Right ventricle myocardium inferior (tissue), 1 donor: ENCODE measurements at regions not wholly inside any gene's neighbourhood (a gene's known extent, or its start where the extent isn't known, plus 50 kb on each side); places are given as distances from the start of the nearest gene placed in this dataset.

Experiments
- ATAC-seq: fragments of 200-7000 bp; cut with Tn5 transposase; one replicate; pipeline ENCODE4 v1.9.1; 2020; ENCODE audit warnings: mild to moderate bottlenecking, moderate library complexity
- DNase-seq: peaks from one replicate; pipeline ENCODE4 v3.0.0; 2021; ENCODE audit errors: missing footprints
- intact Hi-C: fragments of 100-400 bp; cut with DNase I; formaldehyde crosslinking; loops from one replicate; pipeline ENCODE4 v1.11.0; 2022
- donor health status: DM: no; HTN: yes; CAD: no; lungs with severe emphysema.

DNA sequence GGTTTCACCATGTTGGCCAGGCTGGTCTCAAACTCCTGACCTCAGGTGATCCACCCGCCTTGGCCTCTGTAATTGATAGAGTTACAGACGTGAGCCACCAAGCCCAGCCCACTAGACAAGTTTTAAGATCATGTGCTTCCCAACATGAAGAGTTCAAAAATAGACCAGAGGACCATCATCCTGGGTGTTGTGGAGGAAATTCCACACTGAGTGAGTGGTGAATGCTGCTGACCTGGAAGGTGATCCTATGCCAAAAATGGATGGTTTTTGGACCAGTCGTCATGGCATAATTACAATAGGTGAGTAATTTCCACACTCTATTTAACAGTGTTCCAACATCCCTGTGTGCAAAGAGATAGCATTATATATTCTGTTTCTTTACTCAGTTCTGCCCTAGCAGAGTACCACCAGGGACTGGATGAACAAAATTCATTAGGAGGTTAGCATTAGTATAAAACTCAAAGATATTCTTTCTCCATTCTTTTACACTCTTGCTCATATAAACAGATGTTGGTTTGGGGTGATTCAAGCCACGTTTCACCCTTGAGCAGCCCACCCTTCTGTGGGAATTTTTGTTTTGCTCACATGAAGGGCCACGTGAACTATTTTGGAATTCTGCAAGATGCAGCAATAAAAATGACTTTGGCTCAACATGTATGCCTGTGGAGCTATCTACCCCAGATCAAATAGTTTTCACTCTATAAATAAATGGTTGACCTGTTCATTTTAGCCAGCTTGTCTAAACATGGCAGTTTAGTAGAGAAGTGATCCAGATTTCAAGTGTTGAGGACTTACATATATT lies 206.2 kb upstream of the TCF21 start:
- intact Hi-C loops, result no loop called here
- no peak for ATAC-seq

GRCh38 chr6:133683308-133683580 lies 205.7 kb upstream of the TCF21 start:
- DNase-seq (no peak), ATAC-seq (no peak)
- intact Hi-C loops, result no loop called here

More for the DNA sequence above, 206.2 kb upstream of the TCF21 start:
- DNase-seq, result no peak

- intact Hi-C loops, result no loop called here
- DNase-seq, result no peak
- ATAC-seq, result no peak
These were observed 205.3 kb upstream of the TCF21 start for GRCh38 chr6:133683606-133684005.

GRCh38 chr6:133688705-133689492 lies 200.0 kb upstream of the TCF21 start:
- DNase-seq (no peak), ATAC-seq (no peak)
- intact Hi-C loops, result no loop called here

GRCh38 chr6:133689863-133690262 lies 199.1 kb upstream of the TCF21 start:
- DNase-seq (no peak), ATAC-seq (no peak)
- intact Hi-C loops, result no loop called here

GRCh38 chr6:133693565-133693964 lies 195.3 kb upstream of the TCF21 start:
- ATAC-seq, result no peak
- intact Hi-C loops, result no loop called here
- DNase-seq, result no peak

DNA sequence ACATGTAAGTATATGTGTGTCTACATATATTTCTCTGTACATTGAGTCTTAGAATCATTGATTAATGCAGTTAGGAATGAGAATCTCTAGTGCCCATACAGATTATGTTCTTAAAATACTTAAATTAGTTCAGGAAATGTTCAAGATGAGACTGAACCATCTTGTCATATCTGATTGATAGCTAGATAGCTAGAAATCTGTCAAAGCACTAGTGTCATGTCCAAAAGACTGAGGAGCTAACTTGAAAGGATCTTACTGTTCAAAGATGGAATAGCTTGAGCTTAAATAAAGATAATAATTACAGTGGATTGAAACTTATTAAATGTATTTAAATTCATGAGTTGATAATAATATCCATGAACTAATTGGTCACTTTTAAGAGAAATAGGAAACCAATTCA lies 191.7 kb upstream of the TCF21 start:
- DNase-seq (no peak), ATAC-seq (no peak)
- intact Hi-C loops, result no loop called here

GRCh38 chr6:133697666-133698065 lies 191.2 kb upstream of the TCF21 start:
- intact Hi-C loops, result no loop called here
- DNase-seq (no peak), ATAC-seq (no peak)

DNA sequence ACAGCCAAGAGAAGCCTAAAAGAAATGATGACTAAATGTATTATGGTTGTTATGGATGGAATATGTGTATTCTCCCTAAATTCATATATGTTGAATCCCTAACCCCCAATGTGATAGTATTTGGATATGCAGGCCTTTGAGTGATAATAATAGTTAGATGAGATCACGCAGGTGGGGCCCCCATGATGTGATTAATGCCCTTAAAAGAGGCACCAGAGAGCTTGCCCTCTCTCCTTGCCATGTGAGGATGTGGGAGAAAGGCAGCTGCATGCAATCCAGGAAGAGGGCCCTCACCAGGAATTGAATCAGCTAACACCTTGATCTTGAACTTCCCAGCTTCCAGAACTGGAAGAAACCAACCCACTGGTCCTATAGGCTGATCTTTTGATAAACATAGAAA lies 190.6 kb upstream of the TCF21 start:
- DNase-seq (no peak), ATAC-seq (no peak)
- intact Hi-C loops, result no loop called here

- DNase-seq (no peak), ATAC-seq (no peak)
- intact Hi-C loops, result no loop called here
These were observed 189.1 kb upstream of the TCF21 start for GRCh38 chr6:133699741-133700385.

GRCh38 chr6:133701633-133702331 lies 187.1 kb upstream of the TCF21 start:
- intact Hi-C loops, result no loop called here
- DNase-seq, result peak; percentile 53

DNA sequence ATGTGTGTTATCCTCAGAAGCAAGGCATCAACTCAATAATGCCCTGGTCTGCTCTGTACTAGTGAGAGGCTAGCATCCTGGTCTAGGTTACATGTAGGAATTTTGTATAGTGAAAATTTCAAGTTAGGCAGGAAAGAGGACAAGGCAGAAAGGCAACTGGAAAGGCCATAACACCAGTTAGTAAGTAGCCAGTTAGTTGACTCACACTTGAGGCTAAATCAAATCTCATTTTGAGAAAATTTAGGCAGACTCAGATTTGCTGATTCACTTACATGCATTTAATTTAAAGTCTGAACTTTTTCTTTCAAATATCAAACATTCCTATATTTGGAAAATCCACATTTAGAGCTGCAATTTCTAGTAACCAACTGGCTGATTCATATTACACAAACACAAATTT lies 184.5 kb upstream of the TCF21 start:
- intact Hi-C loops, result no loop called here
- DNase-seq, result no peak
- no peak for ATAC-seq

More at GRCh38 chr6:133701633-133702331, 187.1 kb upstream of the TCF21 start:
- ATAC-seq, result peak; percentile 91

DNA sequence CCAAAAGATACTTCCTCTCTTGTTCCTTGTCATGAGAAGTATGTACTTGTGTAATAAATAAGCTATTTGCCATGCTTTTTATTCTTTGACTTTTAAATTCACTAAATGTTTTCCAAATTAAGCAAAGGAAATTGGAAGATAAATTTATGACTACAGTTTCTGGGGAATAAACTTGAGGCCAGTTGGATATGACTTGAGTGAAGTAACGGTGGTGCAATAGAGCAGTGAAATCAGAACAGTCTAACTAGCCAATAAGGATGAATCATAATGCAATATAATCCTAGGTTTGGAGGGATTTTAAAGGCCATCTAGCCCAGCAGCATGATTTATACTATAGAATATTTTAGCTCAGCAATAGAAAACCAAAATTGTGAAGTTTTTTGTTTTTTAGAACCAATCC lies 183.8 kb upstream of the TCF21 start:
- ATAC-seq (peak; percentile 72), DNase-seq (no peak)
- intact Hi-C loops, result no loop called here

- DNase-seq (no peak), ATAC-seq (no peak)
- intact Hi-C loops, result no loop called here
These were observed 183.2 kb upstream of the TCF21 start for GRCh38 chr6:133705731-133706130.

GRCh38 chr6:133707456-133707855 lies 181.5 kb upstream of the TCF21 start:
- ATAC-seq (no peak), DNase-seq (no peak)
- intact Hi-C loops, result no loop called here

DNA sequence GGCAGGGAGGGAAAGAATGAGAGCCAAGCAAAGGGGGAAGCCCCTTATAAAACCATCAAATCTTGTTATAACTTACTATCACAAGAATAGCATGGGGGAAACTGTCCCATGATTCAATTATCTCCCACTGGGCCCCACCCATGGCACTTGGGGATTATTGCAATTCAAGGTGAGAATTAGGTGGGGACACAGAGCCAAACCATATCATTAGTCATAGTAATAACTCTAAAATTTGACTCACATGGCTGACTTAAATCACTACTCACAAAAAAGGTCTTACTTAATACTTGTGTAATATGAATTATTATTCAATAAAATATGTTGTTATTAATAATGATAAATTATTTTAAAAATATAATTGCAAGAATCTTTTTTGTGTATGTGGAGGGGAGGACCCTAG lies 178.1 kb upstream of the TCF21 start:
- ATAC-seq, result no peak
- intact Hi-C loops, result no loop called here
- DNase-seq, result peak; percentile 25

DNA sequence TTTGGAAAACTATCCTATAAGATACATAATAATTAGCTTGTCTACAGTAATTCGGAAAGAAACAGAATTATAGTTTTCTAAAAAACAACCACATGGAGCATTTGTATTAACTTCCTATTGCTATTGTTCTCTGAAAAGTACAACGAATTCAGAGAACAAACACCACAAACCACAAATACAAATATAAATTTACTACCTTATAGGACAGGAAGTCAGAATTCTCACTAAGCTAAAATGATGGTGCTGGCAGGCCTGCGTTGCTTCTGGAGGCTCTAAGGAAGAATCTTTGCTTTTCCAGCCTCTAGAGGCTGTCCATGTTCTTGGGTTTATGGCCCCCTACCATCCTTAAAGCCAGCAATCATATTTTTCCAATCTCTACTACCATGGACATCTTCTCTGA lies 173.6 kb upstream of the TCF21 start:
- intact Hi-C loops, result no loop called here
- no peak for ATAC-seq
- DNase-seq, result no peak

- intact Hi-C loops, result no loop called here
- DNase-seq, result no peak
- ATAC-seq, result no peak
These were observed 164.2 kb upstream of the TCF21 start for GRCh38 chr6:133724726-133725125.

GRCh38 chr6:133726188-133726587 lies 162.7 kb upstream of the TCF21 start:
- intact Hi-C loops, result no loop called here
- ATAC-seq, result no peak
- DNase-seq, result no peak
